ENCODE measurements at regions not wholly inside any gene's neighbourhood (a gene's known extent, or its start where the extent isn't known, plus 50 kb on each side); places are given as distances from the start of the nearest gene placed in this dataset.

DNA sequence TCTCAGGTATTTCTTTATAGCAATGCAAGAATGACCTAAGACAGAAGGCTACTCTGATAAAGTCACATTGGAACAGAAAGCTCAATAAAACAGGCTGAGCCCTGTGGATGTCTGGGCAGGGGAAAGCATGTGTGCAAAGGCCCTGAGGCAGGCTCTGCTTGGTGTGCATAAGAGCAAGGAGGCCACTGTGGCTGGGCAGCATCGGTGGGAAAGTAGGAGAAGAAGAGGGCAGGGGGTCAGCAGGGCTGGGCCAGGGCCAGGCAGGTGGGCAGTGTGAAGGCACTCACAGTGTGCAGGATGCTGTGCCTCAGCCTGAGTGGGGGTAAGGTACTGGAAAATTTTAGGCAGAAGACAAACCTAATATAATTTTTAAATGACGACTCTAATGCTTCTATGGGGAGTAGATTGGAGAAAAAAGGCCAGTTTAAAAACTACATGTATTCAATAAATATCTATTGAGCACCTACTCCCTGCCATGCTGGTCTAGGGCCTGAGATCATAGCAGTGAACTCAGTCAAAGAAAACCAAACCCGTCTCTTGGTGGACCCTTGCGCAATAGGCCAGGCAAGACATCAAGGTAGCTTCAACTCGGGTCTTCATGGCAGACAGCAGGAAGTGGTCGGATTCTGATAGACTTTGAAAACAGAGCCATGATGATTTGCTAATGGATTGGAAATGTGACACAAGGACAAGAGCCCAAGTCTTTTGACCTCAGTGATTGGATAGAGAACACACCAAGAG lies 572.3 kb downstream of the TCERG1L start:
- Mint-ChIP-seq H3K4me3 (no peak overlapping the region), H3K36me3 (ENCODE audit: low read depth) (no peaks in the 10 kb centered on the region), H3K9me3 (no peaks in the 10 kb centered on the region), H3K27ac (ENCODE audit: unreplicated experiment) (no peak overlapping the region), H3K4me1 (no peaks in the 10 kb centered on the region), H3K27me3 (ENCODE audit: low read depth) (peaks cover 35% of the 10 kb centered on the region)
- TF ChIP-seq, protein P1, sequence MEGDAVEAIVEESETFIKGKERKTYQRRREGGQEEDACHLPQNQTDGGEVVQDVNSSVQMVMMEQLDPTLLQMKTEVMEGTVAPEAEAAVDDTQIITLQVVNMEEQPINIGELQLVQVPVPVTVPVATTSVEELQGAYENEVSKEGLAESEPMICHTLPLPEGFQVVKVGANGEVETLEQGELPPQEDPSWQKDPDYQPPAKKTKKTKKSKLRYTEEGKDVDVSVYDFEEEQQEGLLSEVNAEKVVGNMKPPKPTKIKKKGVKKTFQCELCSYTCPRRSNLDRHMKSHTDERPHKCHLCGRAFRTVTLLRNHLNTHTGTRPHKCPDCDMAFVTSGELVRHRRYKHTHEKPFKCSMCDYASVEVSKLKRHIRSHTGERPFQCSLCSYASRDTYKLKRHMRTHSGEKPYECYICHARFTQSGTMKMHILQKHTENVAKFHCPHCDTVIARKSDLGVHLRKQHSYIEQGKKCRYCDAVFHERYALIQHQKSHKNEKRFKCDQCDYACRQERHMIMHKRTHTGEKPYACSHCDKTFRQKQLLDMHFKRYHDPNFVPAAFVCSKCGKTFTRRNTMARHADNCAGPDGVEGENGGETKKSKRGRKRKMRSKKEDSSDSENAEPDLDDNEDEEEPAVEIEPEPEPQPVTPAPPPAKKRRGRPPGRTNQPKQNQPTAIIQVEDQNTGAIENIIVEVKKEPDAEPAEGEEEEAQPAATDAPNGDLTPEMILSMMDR (conservative IDR thresholded peaks at IDR 0.05): no peak
- no peak for DNase-seq (ENCODE audit: low read depth, low spot score)

DNA sequence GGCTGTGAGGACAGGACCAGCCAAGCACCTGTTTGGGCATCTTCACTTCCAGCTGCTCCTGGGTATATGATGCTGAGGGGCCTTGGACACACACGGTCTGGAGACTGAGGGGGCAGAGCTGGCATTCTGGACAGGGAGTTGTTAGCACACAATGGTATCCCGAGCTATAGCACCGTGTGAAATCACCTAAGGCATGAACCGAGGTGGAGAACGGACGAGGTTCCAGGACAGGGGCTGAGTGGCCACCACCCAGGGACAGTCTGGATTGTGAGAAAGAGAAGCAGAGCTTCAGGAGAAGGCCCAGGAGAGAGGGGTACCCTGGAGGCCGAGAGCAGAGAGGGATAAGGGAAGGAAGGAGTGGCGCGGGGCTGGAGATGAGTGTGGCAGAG lies 571.8 kb downstream of the TCERG1L start:
- no peak overlapping the region for H3K4me3 Mint-ChIP-seq
- TF ChIP-seq, protein P1 (conservative IDR thresholded peaks at IDR 0.05): no peak
- no peaks in the 10 kb centered on the region for H3K36me3 Mint-ChIP-seq (ENCODE audit: low read depth)
- no peak overlapping the region for H3K27ac Mint-ChIP-seq (ENCODE audit: unreplicated experiment)
- no peak for DNase-seq (ENCODE audit: low read depth, low spot score)
- peaks cover 33% of the 10 kb centered on the region for H3K27me3 Mint-ChIP-seq (ENCODE audit: low read depth)
- H3K4me1 Mint-ChIP-seq: peaks cover 4% of the 10 kb centered on the region
- H3K9me3 Mint-ChIP-seq: no peaks in the 10 kb centered on the region

DNA sequence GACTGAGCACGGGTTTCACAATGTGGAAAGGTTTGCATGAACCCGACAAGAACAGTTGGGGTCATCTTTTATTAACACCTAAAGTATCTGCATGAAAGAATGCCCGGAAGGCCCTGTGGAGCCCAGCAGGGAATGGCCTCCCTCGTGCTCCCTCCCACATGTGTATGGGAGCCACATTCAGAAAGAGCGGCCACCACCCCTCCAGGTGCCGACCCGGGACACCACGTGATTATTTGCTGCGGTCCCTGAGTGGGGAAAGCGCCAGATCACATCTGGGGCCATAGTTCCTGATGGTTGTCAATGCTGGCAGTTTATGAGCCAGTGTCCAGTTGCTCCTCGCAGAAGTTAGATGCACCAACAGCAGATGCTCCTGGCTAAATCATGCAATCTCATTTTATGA lies 571.4 kb downstream of the TCERG1L start:
- Mint-ChIP-seq H3K27ac (ENCODE audit: unreplicated experiment) (no peak overlapping the region), H3K4me1 (peaks cover 4% of the 10 kb centered on the region), H3K27me3 (ENCODE audit: low read depth) (peaks cover 29% of the 10 kb centered on the region), H3K36me3 (ENCODE audit: low read depth) (no peaks in the 10 kb centered on the region), H3K4me3 (no peak overlapping the region), H3K9me3 (no peaks in the 10 kb centered on the region)
- DNase-seq (ENCODE audit: low read depth, low spot score): no peak
- TF ChIP-seq, protein P1 (conservative IDR thresholded peaks at IDR 0.05): no peak

DNA sequence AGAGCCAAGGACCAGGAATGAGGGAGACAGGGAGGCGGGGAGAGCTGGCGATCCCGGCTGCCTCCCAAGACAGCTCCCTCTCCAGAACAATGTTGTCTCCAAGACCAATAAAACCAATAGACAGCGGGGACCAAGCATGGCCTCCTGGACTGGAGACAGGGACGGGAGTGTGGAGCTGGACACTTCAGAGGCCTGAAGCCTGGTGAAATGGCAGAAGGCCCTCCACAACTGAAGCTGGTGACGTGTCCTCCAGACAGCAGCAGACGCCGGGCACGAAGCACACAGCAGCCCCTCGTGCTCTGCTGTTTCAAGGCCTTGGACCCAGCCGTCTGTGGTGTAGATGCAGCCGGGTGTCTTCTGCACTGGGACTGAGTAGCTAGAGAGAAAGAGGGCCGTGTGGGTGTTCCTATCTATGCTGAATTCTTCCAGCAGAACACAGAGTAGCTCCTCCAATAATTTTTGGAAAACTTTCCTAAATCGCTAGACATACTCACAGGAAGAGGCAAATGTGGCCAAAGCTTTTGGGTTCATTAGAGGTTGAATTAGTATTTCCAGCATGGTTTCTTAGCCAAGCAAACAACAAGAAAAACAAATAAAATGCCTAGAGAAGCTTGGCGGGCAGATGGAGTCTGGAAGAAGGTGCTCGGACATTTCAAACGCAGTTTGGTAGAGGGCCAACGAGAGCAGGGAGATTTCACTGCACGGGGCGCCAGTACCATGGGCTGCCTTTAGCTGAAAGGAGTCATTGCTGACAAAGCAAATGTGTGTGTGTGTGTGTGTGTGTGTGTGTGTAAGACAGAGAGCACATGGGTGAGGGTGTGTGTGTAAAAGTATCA lies 570.4 kb downstream of the TCERG1L start:
- H3K4me1 Mint-ChIP-seq: peaks cover 4% of the 10 kb centered on the region
- TF ChIP-seq, protein P1 (conservative IDR thresholded peaks at IDR 0.05): no peak
- no peak overlapping the region for H3K27ac Mint-ChIP-seq (ENCODE audit: unreplicated experiment)
- H3K9me3 Mint-ChIP-seq: no peaks in the 10 kb centered on the region
- DNase-seq (ENCODE audit: low read depth, low spot score): no peak
- no peak overlapping the region for H3K4me3 Mint-ChIP-seq
- H3K36me3 Mint-ChIP-seq (ENCODE audit: low read depth): no peaks in the 10 kb centered on the region
- peaks cover 19% of the 10 kb centered on the region for H3K27me3 Mint-ChIP-seq (ENCODE audit: low read depth)

DNA sequence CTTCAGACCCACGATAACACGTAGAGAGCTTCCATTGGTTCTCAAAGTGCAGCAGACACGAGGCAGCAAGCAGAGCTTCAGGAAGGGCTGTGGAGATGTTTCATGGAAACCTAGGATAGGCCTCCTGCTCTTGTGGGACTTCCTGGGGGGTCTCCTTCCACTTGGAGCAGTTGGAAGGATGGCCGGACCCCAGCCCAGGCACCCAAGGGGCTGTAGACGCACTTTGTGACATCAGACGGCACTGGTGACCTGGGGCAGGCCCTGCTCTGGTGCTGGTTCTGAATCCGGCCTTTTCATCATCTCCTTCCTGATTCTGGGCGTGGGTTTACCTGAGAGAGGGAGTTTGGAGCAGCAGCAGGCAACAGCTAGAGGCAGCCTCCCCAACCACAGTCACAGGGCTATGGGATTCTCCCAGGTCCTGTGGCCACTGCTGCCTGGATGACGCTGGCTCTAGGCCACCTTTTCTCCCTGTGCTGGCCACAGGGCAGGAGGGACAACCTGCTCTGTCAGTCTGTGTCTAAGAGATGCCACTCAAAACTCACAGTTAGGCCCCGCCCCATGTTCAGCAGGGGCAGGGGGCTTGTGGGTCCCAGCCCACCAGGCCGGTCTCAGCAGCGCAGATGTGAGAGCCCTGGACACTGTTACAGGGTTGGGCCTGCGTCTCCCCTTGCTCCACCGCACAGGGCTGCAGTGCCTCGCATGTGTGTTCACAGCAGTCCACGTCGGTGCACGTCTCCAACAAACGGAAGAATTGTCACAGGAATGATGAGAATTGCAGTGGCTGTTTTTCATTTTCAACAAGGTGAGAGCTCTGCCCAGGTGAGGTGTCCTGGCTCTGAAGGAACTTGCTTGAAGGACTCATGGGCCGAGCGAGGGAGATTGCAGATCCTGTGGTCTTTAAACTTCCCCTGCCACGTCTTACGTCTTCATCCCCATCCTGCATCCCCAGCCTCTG lies 569.3 kb downstream of the TCERG1L start:
- Mint-ChIP-seq H3K27me3 (ENCODE audit: low read depth) (peaks cover 16% of the 10 kb centered on the region), H3K4me1 (peaks cover 4% of the 10 kb centered on the region), H3K4me3 (no peak overlapping the region), H3K9me3 (no peaks in the 10 kb centered on the region), H3K27ac (ENCODE audit: unreplicated experiment) (no peak overlapping the region), H3K36me3 (ENCODE audit: low read depth) (no peaks in the 10 kb centered on the region)
- DNase-seq (ENCODE audit: low read depth, low spot score): no peak
- TF ChIP-seq, protein P1 (conservative IDR thresholded peaks at IDR 0.05): no peak

Measured in neural crest cell (in vitro differentiated cells).